SK-N-SH treated with all-trans-retinoic acid at 6 μM for 48 hours (cell line): ENCODE measurements at regions not wholly inside any gene's neighbourhood (a gene's known extent, or its start where the extent isn't known, plus 50 kb on each side); places are given as distances from the start of the nearest gene placed in this dataset.

Experiments used
- ARNTL ChIP-seq: fragments of 450-650 bp; formaldehyde crosslinking; IDR thresholded peaks from 2 replicates; pipeline ENCODE4 v1.5.0; 2020; ENCODE audit warnings: low read depth, mild to moderate bottlenecking, moderate library complexity, borderline replicate concordance
- BACH2 ChIP-seq: fragments of 250-450 bp; sonication (Bioruptor Pico); IDR thresholded peaks from 2 replicates; pipeline ENCODE4 v1.9.0; 2021; ENCODE audit warnings: mild to moderate bottlenecking, borderline replicate concordance
- ESRRG ChIP-seq: fragments of 250-450 bp; sonication (Bioruptor Pico); IDR thresholded peaks from 2 replicates; pipeline ENCODE4 v1.6.1; 2021; ENCODE audit warnings: mild to moderate bottlenecking
- GLIS3 ChIP-seq: fragments of 250-450 bp; sonication (Bioruptor Pico); IDR thresholded peaks from 2 replicates; pipeline ENCODE4 v1.5.0; 2020; ENCODE audit warnings: mild to moderate bottlenecking, moderate library complexity
- PATZ1 ChIP-seq: fragments of 250-450 bp; sonication (Bioruptor Pico); IDR thresholded peaks from 2 replicates; pipeline ENCODE4 v1.8.0; 2020; ENCODE audit warnings: mild to moderate bottlenecking, moderate library complexity, borderline replicate concordance
- POU6F1 ChIP-seq: fragments of 250-450 bp; sonication (Bioruptor Pico); IDR thresholded peaks from 2 replicates; pipeline ENCODE4 v1.8.0; 2021; ENCODE audit warnings: low read depth, mild to moderate bottlenecking, moderate library complexity, borderline replicate concordance
- PPARA ChIP-seq: fragments of 250-450 bp; sonication (Bioruptor Pico); IDR thresholded peaks from 2 replicates; pipeline ENCODE4 v1.5.0; 2020; ENCODE audit warnings: mild to moderate bottlenecking, borderline replicate concordance
- RARB ChIP-seq: fragments of 250-450 bp; sonication (Bioruptor Pico); IDR thresholded peaks from 2 replicates; pipeline ENCODE4 v1.8.0; 2021; ENCODE audit warnings: mild to moderate bottlenecking, moderate library complexity
- SNAI2 ChIP-seq: fragments of 250-450 bp; sonication (Bioruptor Pico); IDR thresholded peaks from 2 replicates; pipeline ENCODE4 v1.5.0; 2020; ENCODE audit warnings: mild to moderate bottlenecking, moderate library complexity
- TOX ChIP-seq: fragments of 250-450 bp; sonication (Bioruptor Pico); IDR thresholded peaks from 2 replicates; pipeline ENCODE4 v1.8.0; 2021; ENCODE audit warnings: mild to moderate bottlenecking, moderate library complexity, borderline replicate concordance
- TSHZ2 ChIP-seq: fragments of 250-450 bp; sonication (Bioruptor Pico); IDR thresholded peaks from 2 replicates; pipeline ENCODE4 v1.5.0; 2020; ENCODE audit warnings: mild to moderate bottlenecking, moderate library complexity
- TF ChIP-seq, protein P1 (sequence below): fragments of 250-450 bp; sonication (Bioruptor Pico); IDR thresholded peaks from 2 replicates; pipeline ENCODE4 v1.5.1; 2021; ENCODE audit warnings: mild to moderate bottlenecking, moderate library complexity

- TF ChIP-seq TSHZ2: no peak
- no peak; the same call in none of the 2 replicates for TF ChIP-seq TOX (CRISPR knock-in tag)
- TF ChIP-seq RARB (CRISPR knock-in tag): no peak; the same call in 1 of the 2 replicates
- TF ChIP-seq PATZ1 (CRISPR knock-in tag): no peak
- no peak for TF ChIP-seq GLIS3 (CRISPR knock-in tag)
- TF ChIP-seq ARNTL (CRISPR knock-in tag): no peak
- TF ChIP-seq POU6F1: no peak
- no peak for TF ChIP-seq SNAI2 (CRISPR knock-in tag)
- TF ChIP-seq, protein P1, sequence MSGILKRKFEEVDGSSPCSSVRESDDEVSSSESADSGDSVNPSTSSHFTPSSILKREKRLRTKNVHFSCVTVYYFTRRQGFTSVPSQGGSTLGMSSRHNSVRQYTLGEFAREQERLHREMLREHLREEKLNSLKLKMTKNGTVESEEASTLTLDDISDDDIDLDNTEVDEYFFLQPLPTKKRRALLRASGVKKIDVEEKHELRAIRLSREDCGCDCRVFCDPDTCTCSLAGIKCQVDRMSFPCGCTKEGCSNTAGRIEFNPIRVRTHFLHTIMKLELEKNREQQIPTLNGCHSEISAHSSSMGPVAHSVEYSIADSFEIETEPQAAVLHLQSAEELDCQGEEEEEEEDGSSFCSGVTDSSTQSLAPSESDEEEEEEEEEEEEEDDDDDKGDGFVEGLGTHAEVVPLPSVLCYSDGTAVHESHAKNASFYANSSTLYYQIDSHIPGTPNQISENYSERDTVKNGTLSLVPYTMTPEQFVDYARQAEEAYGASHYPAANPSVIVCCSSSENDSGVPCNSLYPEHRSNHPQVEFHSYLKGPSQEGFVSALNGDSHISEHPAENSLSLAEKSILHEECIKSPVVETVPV: no peak
- TF ChIP-seq BACH2 (CRISPR knock-in tag): no peak
- no peak for TF ChIP-seq ESRRG (CRISPR knock-in tag)
- no peak for TF ChIP-seq PPARA (CRISPR knock-in tag)
Measured at GRCh38 chr12:58504143-58504938, 416.0 kb downstream of the LRIG3 start.
